ENCODE measurements at regions not wholly inside any gene's neighbourhood (a gene's known extent, or its start where the extent isn't known, plus 50 kb on each side); places are given as distances from the start of the nearest gene placed in this dataset.
"Not testable (repeated sequence)": the region's sequence is repeated elsewhere in the genome, so short reads cannot be mapped to it uniquely, and the experiment has no call there.

DNA sequence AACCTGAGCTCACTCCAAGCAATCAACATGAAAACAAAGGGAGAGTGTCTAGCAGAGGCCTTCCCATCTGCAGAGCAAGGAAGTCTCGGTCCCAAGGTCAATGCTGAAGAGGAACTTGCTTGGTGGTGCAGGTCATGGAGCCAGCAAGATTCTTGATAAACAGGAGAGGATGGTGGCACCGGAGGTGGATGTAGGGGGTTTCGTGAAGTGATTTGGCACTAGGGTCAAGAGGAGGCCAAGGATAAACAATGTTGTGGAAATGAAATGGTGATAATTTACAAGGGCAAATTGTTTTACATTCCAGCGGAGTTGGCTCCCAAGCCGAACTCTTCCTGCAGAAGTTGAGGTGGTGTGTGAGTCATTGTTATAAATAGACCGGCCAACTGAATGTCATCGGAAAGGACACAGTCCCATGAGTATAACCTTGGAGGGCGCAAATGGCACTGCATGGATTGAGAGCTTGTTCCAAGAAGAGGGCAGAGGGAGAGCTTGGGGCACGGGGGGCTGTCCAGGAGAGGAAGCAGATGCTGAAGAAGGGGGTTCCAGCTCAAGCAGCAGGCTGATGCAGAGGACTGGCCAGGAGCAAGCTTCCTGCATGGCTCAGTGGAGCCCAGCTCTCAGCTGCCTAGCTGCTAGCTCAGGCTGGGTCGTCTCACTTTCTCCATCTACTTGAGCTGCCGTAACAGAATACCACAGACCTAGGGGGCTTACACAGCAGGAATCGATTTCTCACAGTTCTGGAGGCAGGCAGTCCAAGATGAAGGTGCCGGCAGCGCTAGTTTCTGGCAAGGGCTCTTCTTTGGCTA, 136.6 kb downstream of the COPRS start:
- Histone ChIP-seq H3K27me3 (ENCODE audit: control insufficient read depth, insufficient read depth, low read length) (no peaks in the 10 kb centered on the region), H3K4me1 (ENCODE audit: control insufficient read depth, insufficient read depth, low read length) (no peaks in the 10 kb centered on the region), H3K4me3 (ENCODE audit: low read depth, low read length) (no peak overlapping the region), H3K9me3 (ENCODE audit: control insufficient read depth, insufficient read depth, low read length) (no peaks in the 10 kb centered on the region), H3K27ac (ENCODE audit: low read depth, low read length) (no peak overlapping the region), H3K36me3 (ENCODE audit: control insufficient read depth, insufficient read depth, low read length) (no peaks in the 10 kb centered on the region)
- DNase-seq (ENCODE audit: low read depth in 4 of 6, low spot score in 6 of 6) = no peak
- 82% methylated on average over 14 of the region's 14 CpGs for WGBS (ENCODE audit: insufficient coverage)

GRCh38 chr17:31721291-31722025, 137.6 kb downstream of the COPRS start:
- 79% methylated on average over 8 of the region's 8 CpGs for WGBS (ENCODE audit: insufficient coverage)
- no peak overlapping the region for H3K27ac ChIP-seq (ENCODE audit: low read depth, low read length)
- no peaks in the 10 kb centered on the region for H3K27me3 ChIP-seq (ENCODE audit: control insufficient read depth, insufficient read depth, low read length)
- H3K4me3 ChIP-seq (ENCODE audit: low read depth, low read length) = no peak overlapping the region
- no peaks in the 10 kb centered on the region for H3K4me1 ChIP-seq (ENCODE audit: control insufficient read depth, insufficient read depth, low read length)
- DNase-seq (ENCODE audit: low read depth in 4 of 6, low spot score in 6 of 6) = no peak
- H3K36me3 ChIP-seq (ENCODE audit: control insufficient read depth, insufficient read depth, low read length) = no peaks in the 10 kb centered on the region
- H3K9me3 ChIP-seq (ENCODE audit: control insufficient read depth, insufficient read depth, low read length) = no peaks in the 10 kb centered on the region

DNA sequence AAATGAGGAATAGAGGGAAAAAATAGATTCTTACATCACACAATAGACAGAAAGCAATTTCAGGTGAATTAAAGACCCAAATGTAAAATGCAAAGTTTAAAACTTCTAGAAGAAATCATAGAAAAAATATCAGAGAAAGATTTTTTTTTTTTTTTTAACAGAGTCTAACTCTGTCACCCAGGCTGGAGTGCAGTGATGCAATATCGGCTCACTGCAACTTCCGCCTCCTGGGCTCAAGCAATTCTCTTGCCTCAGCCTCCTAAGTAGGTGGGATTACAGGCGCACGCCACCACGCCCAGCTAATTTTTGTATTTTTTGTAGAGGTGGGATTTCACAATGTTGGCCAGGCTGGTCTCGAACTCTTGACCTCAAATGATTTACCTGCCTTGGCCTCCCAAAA, 141.8 kb downstream of the COPRS start:
- H3K4me3 ChIP-seq (ENCODE audit: low read depth, low read length); H3K27ac ChIP-seq (ENCODE audit: low read depth, low read length); H3K36me3 ChIP-seq (ENCODE audit: control insufficient read depth, insufficient read depth, low read length); H3K4me1 ChIP-seq (ENCODE audit: control insufficient read depth, insufficient read depth, low read length); H3K9me3 ChIP-seq (ENCODE audit: control insufficient read depth, insufficient read depth, low read length); H3K27me3 ChIP-seq (ENCODE audit: control insufficient read depth, insufficient read depth, low read length); DNase-seq (ENCODE audit: low read depth in 4 of 6, low spot score in 6 of 6): not testable (repeated sequence)
- 100% methylated on average over 3 of the region's 6 CpGs for WGBS (ENCODE audit: insufficient coverage)

- 86% methylated on average over 3 of the region's 5 CpGs for WGBS (ENCODE audit: insufficient coverage)
- Histone ChIP-seq H3K36me3 (ENCODE audit: control insufficient read depth, insufficient read depth, low read length) (no peaks in the 10 kb centered on the region), H3K27ac (ENCODE audit: low read depth, low read length) (no peak overlapping the region), H3K27me3 (ENCODE audit: control insufficient read depth, insufficient read depth, low read length) (no peaks in the 10 kb centered on the region), H3K4me3 (ENCODE audit: low read depth, low read length) (no peak overlapping the region), H3K4me1 (ENCODE audit: control insufficient read depth, insufficient read depth, low read length) (no peaks in the 10 kb centered on the region), H3K9me3 (ENCODE audit: control insufficient read depth, insufficient read depth, low read length) (peaks cover 2% of the 10 kb centered on the region)
- DNase-seq (ENCODE audit: low read depth in 4 of 6, low spot score in 6 of 6) = no peak
These were observed 143.6 kb downstream of the COPRS start for GRCh38 chr17:31715446-31715845.

DNA sequence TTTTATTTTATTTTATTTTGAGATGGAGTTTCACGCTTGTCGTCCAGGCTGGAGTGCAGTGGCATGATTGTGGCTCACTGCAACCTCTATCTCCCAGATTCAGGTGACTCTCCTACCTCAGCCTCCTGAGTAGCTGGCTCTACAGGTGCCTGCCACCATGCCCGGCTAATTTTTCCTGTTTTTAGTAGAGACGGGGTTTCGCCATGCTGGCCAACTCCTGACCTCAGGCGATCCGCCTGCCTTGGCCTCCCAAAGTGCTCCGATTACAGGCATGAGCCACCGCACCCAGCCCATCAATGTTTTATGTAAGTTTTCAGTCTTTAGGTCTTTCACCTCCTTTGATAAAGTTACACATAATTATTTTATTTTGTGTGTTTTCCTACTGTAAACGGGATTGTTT, 154.6 kb downstream of the COPRS start:
- H3K36me3 ChIP-seq (ENCODE audit: control insufficient read depth, insufficient read depth, low read length) = no peaks in the 10 kb centered on the region
- H3K4me1 ChIP-seq (ENCODE audit: control insufficient read depth, insufficient read depth, low read length) = no peaks in the 10 kb centered on the region
- WGBS (ENCODE audit: insufficient coverage) = 82% methylated on average over 7 of the region's 10 CpGs
- no peaks in the 10 kb centered on the region for H3K9me3 ChIP-seq (ENCODE audit: control insufficient read depth, insufficient read depth, low read length)
- no peaks in the 10 kb centered on the region for H3K27me3 ChIP-seq (ENCODE audit: control insufficient read depth, insufficient read depth, low read length)
- H3K27ac ChIP-seq (ENCODE audit: low read depth, low read length) = no peak overlapping the region
- no peak for DNase-seq (ENCODE audit: low read depth in 4 of 6, low spot score in 6 of 6)
- H3K4me3 ChIP-seq (ENCODE audit: low read depth, low read length) = no peak overlapping the region

DNA sequence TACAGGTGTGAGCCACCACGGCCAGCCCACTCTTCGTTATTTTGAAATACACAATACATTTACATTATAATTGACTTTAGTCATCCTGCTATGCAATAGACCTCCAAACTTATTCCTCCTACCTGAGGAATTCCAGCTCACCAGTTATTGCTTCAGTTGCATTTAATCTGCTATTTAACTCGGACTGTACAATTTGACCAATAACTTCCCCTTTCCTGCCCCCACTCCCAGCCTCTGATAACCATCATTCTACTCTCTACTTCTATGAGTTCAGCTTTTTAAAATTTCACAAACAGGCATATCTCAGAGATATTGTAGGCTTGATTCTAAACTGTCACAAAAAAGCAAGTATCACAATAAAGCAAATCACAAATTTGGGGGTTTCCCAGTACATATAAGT, 157.0 kb downstream of the COPRS start:
- no peak overlapping the region for H3K4me3 ChIP-seq (ENCODE audit: low read depth, low read length)
- WGBS (ENCODE audit: insufficient coverage) = 88% methylated on average over 3 of the region's 3 CpGs
- H3K27me3 ChIP-seq (ENCODE audit: control insufficient read depth, insufficient read depth, low read length) = no peaks in the 10 kb centered on the region
- no peaks in the 10 kb centered on the region for H3K36me3 ChIP-seq (ENCODE audit: control insufficient read depth, insufficient read depth, low read length)
- peaks cover 4% of the 10 kb centered on the region for H3K4me1 ChIP-seq (ENCODE audit: control insufficient read depth, insufficient read depth, low read length)
- H3K27ac ChIP-seq (ENCODE audit: low read depth, low read length) = no peak overlapping the region
- no peak for DNase-seq (ENCODE audit: low read depth in 4 of 6, low spot score in 6 of 6)
- no peaks in the 10 kb centered on the region for H3K9me3 ChIP-seq (ENCODE audit: control insufficient read depth, insufficient read depth, low read length)

DNA sequence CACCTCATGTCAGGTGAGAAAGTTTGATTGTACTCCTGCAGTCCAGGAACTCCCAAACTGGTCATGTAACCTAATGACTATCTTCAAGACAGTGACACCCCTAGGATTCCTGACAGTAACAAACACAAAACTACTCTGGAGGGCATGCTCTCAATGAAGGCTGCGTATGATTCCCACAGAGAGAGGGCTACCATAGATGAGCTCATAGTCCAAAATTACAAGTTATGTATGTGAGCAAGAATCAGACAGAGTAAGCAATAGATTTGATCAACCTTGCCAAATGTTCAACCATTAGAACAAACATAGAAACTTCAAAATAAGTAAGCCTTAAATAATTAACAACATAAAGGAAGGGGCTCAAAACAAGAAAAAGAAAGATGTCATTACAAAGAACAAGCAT, 158.1 kb downstream of the COPRS start:
- no peak for DNase-seq (ENCODE audit: low read depth in 4 of 6, low spot score in 6 of 6)
- no peak overlapping the region for H3K4me3 ChIP-seq (ENCODE audit: low read depth, low read length)

GRCh38 chr17:31699886-31700285, 159.2 kb downstream of the COPRS start:
- Histone ChIP-seq H3K9me3 (ENCODE audit: control insufficient read depth, insufficient read depth, low read length) (no peaks in the 10 kb centered on the region), H3K27me3 (ENCODE audit: control insufficient read depth, insufficient read depth, low read length) (no peaks in the 10 kb centered on the region), H3K36me3 (ENCODE audit: control insufficient read depth, insufficient read depth, low read length) (no peaks in the 10 kb centered on the region), H3K27ac (ENCODE audit: low read depth, low read length) (no peak overlapping the region), H3K4me3 (ENCODE audit: low read depth, low read length) (no peak overlapping the region), H3K4me1 (ENCODE audit: control insufficient read depth, insufficient read depth, low read length) (peaks cover 22% of the 10 kb centered on the region)
- WGBS (ENCODE audit: insufficient coverage) = 79% methylated on average over 2 of the region's 4 CpGs
- DNase-seq (ENCODE audit: low read depth in 4 of 6, low spot score in 6 of 6) = no peak

More for the DNA sequence above, 158.1 kb downstream of the COPRS start:
- no CpG with 5 or more reads among the region's 1 CpG for WGBS (ENCODE audit: insufficient coverage)
- Histone ChIP-seq H3K36me3 (ENCODE audit: control insufficient read depth, insufficient read depth, low read length) (no peaks in the 10 kb centered on the region), H3K4me1 (ENCODE audit: control insufficient read depth, insufficient read depth, low read length) (peaks cover 15% of the 10 kb centered on the region), H3K27ac (ENCODE audit: low read depth, low read length) (no peak overlapping the region), H3K27me3 (ENCODE audit: control insufficient read depth, insufficient read depth, low read length) (no peaks in the 10 kb centered on the region), H3K9me3 (ENCODE audit: control insufficient read depth, insufficient read depth, low read length) (no peaks in the 10 kb centered on the region)

- Histone ChIP-seq H3K4me3 (ENCODE audit: low read depth, low read length) (no peak overlapping the region), H3K9me3 (ENCODE audit: control insufficient read depth, insufficient read depth, low read length) (no peaks in the 10 kb centered on the region), H3K4me1 (ENCODE audit: control insufficient read depth, insufficient read depth, low read length) (peaks cover 22% of the 10 kb centered on the region), H3K36me3 (ENCODE audit: control insufficient read depth, insufficient read depth, low read length) (no peaks in the 10 kb centered on the region), H3K27me3 (ENCODE audit: control insufficient read depth, insufficient read depth, low read length) (peaks cover 2% of the 10 kb centered on the region), H3K27ac (ENCODE audit: low read depth, low read length) (no peak overlapping the region)
- DNase-seq (ENCODE audit: low read depth in 4 of 6, low spot score in 6 of 6) = no peak
- WGBS (ENCODE audit: insufficient coverage) = 69% methylated on average over 2 of the region's 3 CpGs
These were observed 159.8 kb downstream of the COPRS start for GRCh38 chr17:31699281-31699680.

DNA sequence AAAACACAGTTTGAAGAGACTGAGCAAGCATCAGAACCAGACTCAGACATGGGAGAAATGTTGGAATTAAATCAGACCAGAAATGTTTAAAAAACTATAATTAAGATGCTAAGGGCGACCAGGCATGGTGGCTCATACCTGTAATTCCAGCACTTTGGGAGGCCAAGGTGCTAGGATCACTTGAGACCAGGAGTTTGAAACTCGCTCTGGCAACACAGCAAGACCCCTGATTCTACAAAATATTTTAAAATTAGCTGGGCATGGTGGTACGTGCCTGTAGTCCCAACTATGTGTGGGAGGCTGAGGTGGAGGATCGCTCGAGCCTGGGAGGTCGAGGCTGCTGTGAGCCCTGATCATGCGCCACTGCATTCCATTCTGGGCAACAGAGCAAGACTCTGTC, 160.3 kb downstream of the COPRS start:
- WGBS (ENCODE audit: insufficient coverage) = no CpG with 5 or more reads among the region's 7 CpGs

More for the DNA sequence above, 160.3 kb downstream of the COPRS start:
- Histone ChIP-seq H3K4me3 (ENCODE audit: low read depth, low read length) (no peak overlapping the region), H3K9me3 (ENCODE audit: control insufficient read depth, insufficient read depth, low read length) (no peaks in the 10 kb centered on the region), H3K27ac (ENCODE audit: low read depth, low read length) (no peak overlapping the region), H3K4me1 (ENCODE audit: control insufficient read depth, insufficient read depth, low read length) (peaks cover 22% of the 10 kb centered on the region), H3K36me3 (ENCODE audit: control insufficient read depth, insufficient read depth, low read length) (no peaks in the 10 kb centered on the region), H3K27me3 (ENCODE audit: control insufficient read depth, insufficient read depth, low read length) (peaks cover 2% of the 10 kb centered on the region)
- no peak for DNase-seq (ENCODE audit: low read depth in 4 of 6, low spot score in 6 of 6)
